ENCODE measurements at regions not wholly inside any gene's neighbourhood (a gene's known extent, or its start where the extent isn't known, plus 50 kb on each side); places are given as distances from the start of the nearest gene placed in this dataset.
A peak's percentile ranks its signal among the peaks of the same experiment; 100 is the strongest.
"Not testable (repeated sequence)": the region's sequence is repeated elsewhere in the genome, so short reads cannot be mapped to it uniquely, and the experiment has no call there.

DNA sequence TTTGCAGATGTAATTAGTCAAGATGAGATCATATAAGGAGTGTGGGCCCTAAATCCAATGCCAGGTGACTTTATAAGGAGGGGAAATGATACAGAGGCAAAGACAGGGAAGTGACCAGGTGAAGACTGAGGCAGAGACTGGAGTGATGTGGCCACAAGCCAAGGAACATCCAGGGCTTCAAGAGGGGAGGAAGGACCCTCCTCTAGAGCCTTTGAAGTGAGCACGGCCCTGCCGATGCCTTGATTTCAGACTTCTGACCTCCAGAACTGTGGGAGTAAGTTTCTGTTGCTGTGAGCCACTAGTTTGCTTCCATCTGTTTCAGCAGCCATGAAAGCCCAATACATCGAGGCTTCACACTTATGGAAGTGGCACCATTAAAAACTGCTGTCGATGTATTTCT, 78.7 kb downstream of the SHANK2 start:
- H2AK5ac ChIP-seq (ENCODE audit: low read length): no peak overlapping the region
- H3K79me2 ChIP-seq (ENCODE audit: control insufficient read depth, insufficient read depth, low read length): no peaks in the 10 kb centered on the region
- H3K27ac ChIP-seq (ENCODE audit: low read depth, low read length): no peak overlapping the region
- H3K18ac ChIP-seq (ENCODE audit: low read length): no peak overlapping the region
- H2BK15ac ChIP-seq (replicated peaks; ENCODE audit: low read depth): no peak overlapping the region
- WGBS (ENCODE audit: extremely low coverage, insufficient coverage, low lambda C conversion rate): no CpG with 5 or more reads among the region's 4 CpGs
- no peak overlapping the region for H3K4ac ChIP-seq (ENCODE audit: low read depth, low read length)
- H3K4me3 ChIP-seq (ENCODE audit: low read length): no peak overlapping the region
- DNase-seq: no peak
- peaks cover 2% of the 10 kb centered on the region for H3K4me1 ChIP-seq (ENCODE audit: control insufficient read depth, low read depth, low read length)
- no peak overlapping the region for H2BK5ac ChIP-seq (ENCODE audit: low read length)
- H2BK120ac ChIP-seq (ENCODE audit: low read depth, low read length): no peak overlapping the region
- H3K56ac ChIP-seq (ENCODE audit: low read length): no peak overlapping the region
- H4K5ac ChIP-seq (ENCODE audit: low read length): no peak overlapping the region
- no peak overlapping the region for H3K4me2 ChIP-seq (ENCODE audit: low read length)
- H3K9ac ChIP-seq (ENCODE audit: low read length): no peak overlapping the region
- peaks cover 1% of the 10 kb centered on the region for H3K79me1 ChIP-seq (ENCODE audit: low read length)
- no peak overlapping the region for H4K8ac ChIP-seq (ENCODE audit: low read depth, low read length)
- no peaks in the 10 kb centered on the region for H3K36me3 ChIP-seq (ENCODE audit: control insufficient read depth, insufficient read depth, low read length)
- no peaks in the 10 kb centered on the region for H3K27me3 ChIP-seq (ENCODE audit: insufficient read depth, low read length, poor library complexity)
- no peak overlapping the region for H3K23ac ChIP-seq (ENCODE audit: low read length)

DNA sequence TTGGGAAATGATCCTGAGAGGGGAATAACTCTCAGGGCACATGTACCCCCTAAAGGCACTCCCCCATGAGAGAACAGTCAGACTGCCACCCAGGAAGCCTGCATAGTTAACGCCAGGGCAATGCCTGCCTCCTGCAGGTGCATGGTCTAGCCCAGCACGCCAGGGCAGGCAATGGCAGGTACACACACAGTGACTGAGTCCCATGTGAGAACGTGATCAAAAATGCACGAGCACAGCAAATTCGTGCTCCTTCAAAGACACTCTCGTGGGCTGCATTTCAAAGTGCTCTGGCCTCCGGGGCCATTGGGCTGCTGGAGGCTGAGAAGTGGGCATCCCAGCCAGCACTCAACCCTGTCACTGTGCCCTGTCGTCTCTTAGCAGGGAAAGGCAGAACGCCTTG, 79.7 kb downstream of the SHANK2 start:
- Histone ChIP-seq H3K27me3 (ENCODE audit: insufficient read depth, low read length, poor library complexity) (no peaks in the 10 kb centered on the region), H3K4ac (ENCODE audit: low read depth, low read length) (no peak overlapping the region), H2AK5ac (ENCODE audit: low read length) (no peak overlapping the region), H3K4me1 (ENCODE audit: control insufficient read depth, low read depth, low read length) (peaks cover 2% of the 10 kb centered on the region), H4K8ac (ENCODE audit: low read depth, low read length) (no peak overlapping the region), H3K27ac (ENCODE audit: low read depth, low read length) (no peak overlapping the region), H2BK120ac (ENCODE audit: low read depth, low read length) (no peak overlapping the region), H3K79me1 (ENCODE audit: low read length) (peaks cover 1% of the 10 kb centered on the region), H3K18ac (ENCODE audit: low read length) (no peak overlapping the region), H3K23ac (ENCODE audit: low read length) (no peak overlapping the region), H2BK5ac (ENCODE audit: low read length) (no peak overlapping the region), H4K5ac (ENCODE audit: low read length) (no peak overlapping the region), H3K36me3 (ENCODE audit: control insufficient read depth, insufficient read depth, low read length) (no peaks in the 10 kb centered on the region), H3K4me3 (ENCODE audit: low read length) (no peak overlapping the region), H3K79me2 (ENCODE audit: control insufficient read depth, insufficient read depth, low read length) (no peaks in the 10 kb centered on the region), H3K9ac (ENCODE audit: low read length) (no peak overlapping the region), H2BK15ac (replicated peaks; ENCODE audit: low read depth) (no peak overlapping the region), H3K56ac (ENCODE audit: low read length) (no peak overlapping the region), H3K4me2 (ENCODE audit: low read length) (no peak overlapping the region)
- DNase-seq: no peak
- WGBS (ENCODE audit: extremely low coverage, insufficient coverage, low lambda C conversion rate): no CpG with 5 or more reads among the region's 9 CpGs

DNA sequence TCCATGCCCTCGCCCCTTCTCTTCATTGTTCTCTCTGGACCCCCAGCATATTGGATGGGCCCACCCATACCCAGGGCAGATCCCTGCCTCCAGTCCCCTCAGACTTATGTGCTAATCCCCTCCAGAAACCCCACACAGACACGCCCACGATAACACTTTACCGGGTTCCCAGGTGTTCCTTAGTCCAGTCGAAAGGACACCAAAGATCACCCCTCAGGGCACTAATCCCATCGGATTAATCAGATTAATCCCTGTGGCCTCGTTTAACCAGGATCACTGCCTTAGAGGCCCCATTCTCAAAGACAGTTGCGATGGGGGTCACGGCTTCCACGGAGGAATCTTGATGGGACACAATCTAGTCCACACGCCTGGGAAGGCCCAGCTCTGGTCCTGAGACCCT, 80.8 kb downstream of the SHANK2 start:
- no peak for DNase-seq
- no peak overlapping the region for H3K27ac ChIP-seq (ENCODE audit: low read depth, low read length)
- no peak overlapping the region for H3K4me3 ChIP-seq (ENCODE audit: low read length)
- no peak overlapping the region for H3K56ac ChIP-seq (ENCODE audit: low read length)
- H3K9ac ChIP-seq (ENCODE audit: low read length): no peak overlapping the region
- H3K23ac ChIP-seq (ENCODE audit: low read length): no peak overlapping the region
- no peaks in the 10 kb centered on the region for H3K27me3 ChIP-seq (ENCODE audit: insufficient read depth, low read length, poor library complexity)
- no peak overlapping the region for H2BK120ac ChIP-seq (ENCODE audit: low read depth, low read length)
- no peak overlapping the region for H3K4ac ChIP-seq (ENCODE audit: low read depth, low read length)
- H3K18ac ChIP-seq (ENCODE audit: low read length): no peak overlapping the region
- peaks cover 2% of the 10 kb centered on the region for H3K4me1 ChIP-seq (ENCODE audit: control insufficient read depth, low read depth, low read length)
- no peaks in the 10 kb centered on the region for H3K36me3 ChIP-seq (ENCODE audit: control insufficient read depth, insufficient read depth, low read length)
- no peak overlapping the region for H2BK15ac ChIP-seq (replicated peaks; ENCODE audit: low read depth)
- no CpG with 5 or more reads among the region's 11 CpGs for WGBS (ENCODE audit: extremely low coverage, insufficient coverage, low lambda C conversion rate)
- H2AK5ac ChIP-seq (ENCODE audit: low read length): no peak overlapping the region
- no peak overlapping the region for H4K5ac ChIP-seq (ENCODE audit: low read length)
- peaks cover 1% of the 10 kb centered on the region for H3K79me1 ChIP-seq (ENCODE audit: low read length)
- no peak overlapping the region for H4K8ac ChIP-seq (ENCODE audit: low read depth, low read length)
- H3K4me2 ChIP-seq (ENCODE audit: low read length): no peak overlapping the region
- H3K79me2 ChIP-seq (ENCODE audit: control insufficient read depth, insufficient read depth, low read length): no peaks in the 10 kb centered on the region
- no peak overlapping the region for H2BK5ac ChIP-seq (ENCODE audit: low read length)

DNA sequence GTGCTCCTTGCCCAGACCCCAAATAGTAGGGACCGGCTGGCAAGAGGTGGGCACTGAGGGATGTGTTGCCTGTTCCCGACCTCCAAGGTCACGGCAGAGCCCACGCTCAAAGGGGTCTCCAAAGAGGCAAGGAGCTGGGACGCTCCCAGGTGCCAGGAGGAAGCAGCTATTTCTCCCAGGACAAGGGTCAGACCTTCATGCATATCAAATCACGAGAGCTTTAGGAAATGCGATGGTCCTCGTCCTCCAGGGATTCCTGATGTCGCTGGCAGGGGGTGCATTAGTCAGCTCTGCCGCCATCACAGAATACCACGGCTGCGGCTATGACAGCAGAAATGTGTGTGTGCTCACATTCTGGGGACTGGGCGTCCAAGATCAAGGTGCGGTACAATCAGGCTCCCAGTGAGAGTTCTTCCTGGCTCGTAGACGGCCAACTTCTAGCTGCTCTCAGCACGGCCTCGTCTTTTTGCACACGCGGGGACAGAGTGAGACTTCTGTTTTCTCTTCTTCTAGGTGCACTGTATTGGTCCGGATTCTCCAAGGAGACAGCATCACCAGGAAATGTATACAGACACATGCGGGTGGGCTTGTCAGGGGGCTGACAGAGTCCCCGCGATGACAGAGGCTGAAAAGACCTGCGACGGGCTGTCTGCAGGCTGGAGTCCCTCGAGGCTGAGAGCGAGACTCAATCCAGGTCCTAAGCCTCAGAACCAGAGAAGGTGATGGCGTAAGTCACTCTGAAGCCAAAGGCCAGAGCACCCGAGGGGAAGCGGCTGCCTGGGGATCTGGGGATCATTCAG, 81.6 kb downstream of the SHANK2 start:
- H3K27me3 ChIP-seq (ENCODE audit: insufficient read depth, low read length, poor library complexity): no peaks in the 10 kb centered on the region
- no peak overlapping the region for H4K5ac ChIP-seq (ENCODE audit: low read length)
- H3K9ac ChIP-seq (ENCODE audit: low read length): no peak overlapping the region
- H3K79me2 ChIP-seq (ENCODE audit: control insufficient read depth, insufficient read depth, low read length): no peaks in the 10 kb centered on the region
- H3K4ac ChIP-seq (ENCODE audit: low read depth, low read length): no peak overlapping the region
- no peak overlapping the region for H4K8ac ChIP-seq (ENCODE audit: low read depth, low read length)
- H2BK15ac ChIP-seq (replicated peaks; ENCODE audit: low read depth): no peak overlapping the region
- H2BK120ac ChIP-seq (ENCODE audit: low read depth, low read length): no peak overlapping the region
- peaks cover 2% of the 10 kb centered on the region for H3K4me1 ChIP-seq (ENCODE audit: control insufficient read depth, low read depth, low read length)
- H3K79me1 ChIP-seq (ENCODE audit: low read length): peaks cover 1% of the 10 kb centered on the region
- no peak overlapping the region for H3K56ac ChIP-seq (ENCODE audit: low read length)
- no peak overlapping the region for H3K4me3 ChIP-seq (ENCODE audit: low read length)
- H3K23ac ChIP-seq (ENCODE audit: low read length): no peak overlapping the region
- H3K4me2 ChIP-seq (ENCODE audit: low read length): no peak overlapping the region
- peak; percentile 24 for DNase-seq
- no peak overlapping the region for H2BK5ac ChIP-seq (ENCODE audit: low read length)
- no CpG with 5 or more reads among the region's 31 CpGs for WGBS (ENCODE audit: extremely low coverage, insufficient coverage, low lambda C conversion rate)
- H3K27ac ChIP-seq (ENCODE audit: low read depth, low read length): no peak overlapping the region
- H2AK5ac ChIP-seq (ENCODE audit: low read length): no peak overlapping the region
- H3K36me3 ChIP-seq (ENCODE audit: control insufficient read depth, insufficient read depth, low read length): no peaks in the 10 kb centered on the region
- H3K18ac ChIP-seq (ENCODE audit: low read length): no peak overlapping the region

DNA sequence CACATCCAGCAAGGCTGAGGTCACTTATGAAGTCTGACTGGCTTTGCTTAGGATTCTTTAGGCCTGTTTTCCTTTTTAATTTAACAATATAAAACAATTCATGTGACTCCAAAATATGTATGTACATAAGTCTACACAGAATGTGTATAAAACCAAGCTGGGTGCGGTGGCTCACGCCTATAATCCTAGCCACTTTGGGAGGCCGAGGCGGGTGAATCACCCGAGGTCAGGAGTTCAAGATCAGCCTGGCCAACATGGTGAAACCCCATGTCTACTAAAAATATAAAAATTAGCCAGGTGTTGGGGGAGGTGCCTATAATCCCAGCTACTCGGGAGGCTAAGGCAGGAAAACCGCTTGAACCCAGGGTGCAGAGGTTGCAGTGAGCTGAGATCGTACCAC, 83.1 kb downstream of the SHANK2 start:
- H3K4me2 ChIP-seq (ENCODE audit: low read length): no peak overlapping the region
- no peak overlapping the region for H3K27ac ChIP-seq (ENCODE audit: low read depth, low read length)
- no peak overlapping the region for H3K18ac ChIP-seq (ENCODE audit: low read length)
- no peaks in the 10 kb centered on the region for H3K4me1 ChIP-seq (ENCODE audit: control insufficient read depth, low read depth, low read length)
- H4K8ac ChIP-seq (ENCODE audit: low read depth, low read length): no peak overlapping the region
- H3K79me2 ChIP-seq (ENCODE audit: control insufficient read depth, insufficient read depth, low read length): no peaks in the 10 kb centered on the region
- H3K79me1 ChIP-seq (ENCODE audit: low read length): peaks cover 1% of the 10 kb centered on the region
- H2BK15ac ChIP-seq (replicated peaks; ENCODE audit: low read depth): no peak overlapping the region
- H4K5ac ChIP-seq (ENCODE audit: low read length): no peak overlapping the region
- no peak overlapping the region for H2BK5ac ChIP-seq (ENCODE audit: low read length)
- H2AK5ac ChIP-seq (ENCODE audit: low read length): no peak overlapping the region
- no peak overlapping the region for H3K23ac ChIP-seq (ENCODE audit: low read length)
- DNase-seq: no peak
- no peaks in the 10 kb centered on the region for H3K27me3 ChIP-seq (ENCODE audit: insufficient read depth, low read length, poor library complexity)
- no peak overlapping the region for H3K9ac ChIP-seq (ENCODE audit: low read length)
- no peak overlapping the region for H3K4me3 ChIP-seq (ENCODE audit: low read length)
- no peak overlapping the region for H3K4ac ChIP-seq (ENCODE audit: low read depth, low read length)
- no peak overlapping the region for H3K56ac ChIP-seq (ENCODE audit: low read length)
- no CpG with 5 or more reads among the region's 8 CpGs for WGBS (ENCODE audit: extremely low coverage, insufficient coverage, low lambda C conversion rate)
- no peaks in the 10 kb centered on the region for H3K36me3 ChIP-seq (ENCODE audit: control insufficient read depth, insufficient read depth, low read length)
- no peak overlapping the region for H2BK120ac ChIP-seq (ENCODE audit: low read depth, low read length)

DNA sequence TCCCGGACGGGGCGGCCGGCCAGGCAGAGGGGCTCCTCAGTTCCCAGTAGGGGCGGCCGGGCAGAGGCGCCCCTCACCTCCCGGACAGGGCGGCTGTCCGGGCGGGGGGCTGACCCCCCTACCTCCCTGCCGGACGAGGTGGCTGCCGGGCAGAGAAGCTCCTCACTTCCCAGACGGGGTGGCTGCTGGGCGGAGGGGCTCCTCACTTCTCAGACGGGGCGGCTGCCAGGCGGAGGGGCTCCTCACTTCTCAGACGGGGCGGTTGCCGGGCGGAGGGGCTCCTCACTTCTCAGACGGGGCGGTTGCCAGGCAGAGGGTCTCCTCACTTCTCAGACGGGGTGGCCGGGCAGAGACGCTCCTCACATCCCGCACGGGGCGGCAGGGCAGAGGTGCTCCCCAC, 84.6 kb downstream of the SHANK2 start:
- not testable (repeated sequence) for DNase-seq; H4K8ac ChIP-seq (ENCODE audit: low read depth, low read length); H3K36me3 ChIP-seq (ENCODE audit: control insufficient read depth, insufficient read depth, low read length); H4K5ac ChIP-seq (ENCODE audit: low read length); H3K27me3 ChIP-seq (ENCODE audit: insufficient read depth, low read length, poor library complexity); H3K79me2 ChIP-seq (ENCODE audit: control insufficient read depth, insufficient read depth, low read length); H3K4ac ChIP-seq (ENCODE audit: low read depth, low read length); H3K56ac ChIP-seq (ENCODE audit: low read length); H3K9ac ChIP-seq (ENCODE audit: low read length); H3K4me1 ChIP-seq (ENCODE audit: control insufficient read depth, low read depth, low read length); H3K79me1 ChIP-seq (ENCODE audit: low read length); H2BK5ac ChIP-seq (ENCODE audit: low read length); H3K4me3 ChIP-seq (ENCODE audit: low read length); H3K27ac ChIP-seq (ENCODE audit: low read depth, low read length); H2AK5ac ChIP-seq (ENCODE audit: low read length); H2BK15ac ChIP-seq (replicated peaks; ENCODE audit: low read depth); H2BK120ac ChIP-seq (ENCODE audit: low read depth, low read length); H3K4me2 ChIP-seq (ENCODE audit: low read length); H3K18ac ChIP-seq (ENCODE audit: low read length); H3K23ac ChIP-seq (ENCODE audit: low read length)
- WGBS (ENCODE audit: extremely low coverage, insufficient coverage, low lambda C conversion rate): no CpG with 5 or more reads among the region's 31 CpGs

All from mesendoderm (in vitro differentiated cells).